Keratinocyte (primary cell): ENCODE measurements at regions not wholly inside any gene's neighbourhood (a gene's known extent, or its start where the extent isn't known, plus 50 kb on each side); places are given as distances from the start of the nearest gene placed in this dataset.

ENCODE experiments used
- DNase-seq: peaks from one replicate; pipeline ENCODE4 v3.0.0-alpha.2; 2011; ENCODE audit warnings: low read depth, missing footprints, low spot score
- FAIRE-seq: peaks from 2 replicates; lab custom pipeline; 2011; peaks lifted over from hg19 to GRCh38; lab: Jason Lieb, UNC
- H2AFZ ChIP-seq: 2 replicates; pipeline ENCODE4 v1.6.0; 2012; ENCODE audit warnings: low read length, control low read depth, inconsistent platforms; ENCODE audit not compliant: control insufficient read depth
- H3K27ac ChIP-seq: 2 replicates; pipeline ENCODE4 v1.5.1; 2011; ENCODE audit warnings: low read length; ENCODE audit not compliant: control insufficient read depth, insufficient read depth
- H3K27me3 ChIP-seq: 3 replicates; pipeline ENCODE4 v1.6.0; 2011; ENCODE audit warnings: low read length; ENCODE audit not compliant: control insufficient read depth, insufficient read depth; ENCODE audit errors: extremely low read depth
- H3K36me3 ChIP-seq, 2 experiments: 2 replicates in 1 of 2; 3 replicates in 1 of 2; pipeline ENCODE4 v1.5.1; 2011; ENCODE audit warnings: low read length in 2 of 2, mild to moderate bottlenecking in 1 of 2; ENCODE audit not compliant: control insufficient read depth in 2 of 2, insufficient read depth in 2 of 2; ENCODE audit errors: extremely low read depth in 1 of 2
- H3K4me1 ChIP-seq: 3 replicates; pipeline ENCODE4 v1.5.1; 2011; ENCODE audit warnings: low read length; ENCODE audit not compliant: control insufficient read depth, insufficient read depth; ENCODE audit errors: extremely low read depth
- H3K4me2 ChIP-seq: 3 replicates; pipeline ENCODE4 v1.6.0; 2011; ENCODE audit warnings: low read depth, low read length; ENCODE audit not compliant: control insufficient read depth, insufficient read depth; ENCODE audit errors: extremely low read depth
- H3K4me3 ChIP-seq, 3 experiments: fragments of 200-600 bp in 1 of 3; sonication (generic) in 1 of 3; 2 replicates in 2 of 3; 3 replicates in 1 of 3; pipeline ENCODE4 v1.5.1; 2011 to 2016; ENCODE audit warnings: low read length in 3 of 3, mild to moderate bottlenecking in 3 of 3, control low read depth in 2 of 3, inconsistent platforms in 1 of 3, low read depth in 1 of 3, mixed read lengths in 1 of 3, mixed run types in 1 of 3, moderate library complexity in 1 of 3; ENCODE audit not compliant: control insufficient read depth in 2 of 3, insufficient read depth in 2 of 3; ENCODE audit errors: extremely low read depth in 1 of 3
- H3K79me2 ChIP-seq: 2 replicates; pipeline ENCODE4 v1.6.0; 2012; ENCODE audit warnings: low read length; ENCODE audit not compliant: control insufficient read depth, insufficient read depth
- H3K9ac ChIP-seq: 3 replicates; pipeline ENCODE4 v1.6.0; 2011; ENCODE audit warnings: low read length; ENCODE audit not compliant: control insufficient read depth, insufficient read depth; ENCODE audit errors: extremely low read depth
- H3K9me1 ChIP-seq: 3 replicates; pipeline ENCODE4 v1.6.0; 2011; ENCODE audit warnings: low read length; ENCODE audit not compliant: control insufficient read depth, insufficient read depth; ENCODE audit errors: extremely low read depth
- H3K9me3 ChIP-seq: 2 replicates; pipeline ENCODE4 v1.5.1; 2012; ENCODE audit warnings: low read depth, low read length; ENCODE audit not compliant: control insufficient read depth
- H4K20me1 ChIP-seq: 3 replicates; pipeline ENCODE4 v1.6.0; 2011; ENCODE audit warnings: low read length; ENCODE audit not compliant: control insufficient read depth, insufficient read depth; ENCODE audit errors: extremely low read depth
- CTCF ChIP-seq, 3 experiments: IDR thresholded peaks in 1 of 3; conservative IDR thresholded peaks in 1 of 3; optimal IDR thresholded peaks in 1 of 3; 2 replicates in 2 of 3; 3 replicates in 1 of 3; pipeline versions ENCODE3 to v1.5.1; 2011; ENCODE audit warnings: low read length in 3 of 3, mild to moderate bottlenecking in 3 of 3, moderate library complexity in 2 of 3, control low read depth in 1 of 3, inconsistent platforms in 1 of 3; ENCODE audit not compliant: insufficient read depth in 2 of 3; ENCODE audit errors: extremely low read depth in 1 of 3
- EZH2 ChIP-seq: IDR thresholded peaks from one replicate; pipeline ENCODE4 v1.6.1; 2012; ENCODE audit warnings: inconsistent platforms, mild to moderate bottlenecking, low read length, moderate library complexity
- dilution Hi-C: fragments of 300-500 bp; cut with MboI; formaldehyde crosslinking; loops from one replicate; pipeline ENCODE4 v1.7.0; 2020; ENCODE audit warnings: low sequenced_read_pairs; ENCODE audit not compliant: extremely low pct_ligation_motif_present

- H4K20me1 ChIP-seq, result no peaks in the 10 kb centered on the region
- H3K4me1 ChIP-seq, result no peaks in the 10 kb centered on the region
- no peak overlapping the region for H3K9ac ChIP-seq
- no peak overlapping the region for H3K4me2 ChIP-seq
- H3K79me2 ChIP-seq, result no peaks in the 10 kb centered on the region
- no peak overlapping the region for H2AFZ ChIP-seq
- H3K9me1 ChIP-seq, result no peaks in the 10 kb centered on the region
- DNase-seq (no peak), FAIRE-seq (no peak)
- H3K27ac ChIP-seq, result no peak overlapping the region
- H3K27me3 ChIP-seq, result no peaks in the 10 kb centered on the region
- H3K36me3 ChIP-seq, result no peaks in the 10 kb centered on the region
- dilution Hi-C loops, result no loop called here
- no peak for TF ChIP-seq CTCF (optimal IDR thresholded peaks at IDR 0.05 in 1 of 3, IDR thresholded peaks at IDR 0.05 in 1 of 3, conservative IDR thresholded peaks at IDR 0.05 in 1 of 3; ENCODE audit: extremely low read depth in 1 of 3, insufficient read depth in 2 of 3, low read length in 3 of 3)
- no peak for TF ChIP-seq EZH2
- H3K4me3 ChIP-seq, result no peak overlapping the region
- peaks cover 5% of the 10 kb centered on the region for H3K9me3 ChIP-seq
These were observed 153.9 kb upstream of the SOX11 start for GRCh38 chr2:5538313-5538712.

GRCh38 chr2:5538772-5539171 lies 153.4 kb upstream of the SOX11 start:
- no peak for DNase-seq
- Histone ChIP-seq H3K9me1 (no peaks in the 10 kb centered on the region), H4K20me1 (no peaks in the 10 kb centered on the region), H3K27me3 (no peaks in the 10 kb centered on the region), H3K4me2 (no peak overlapping the region), H3K4me3 (no peak overlapping the region), H3K9ac (no peak overlapping the region), H3K36me3 (no peaks in the 10 kb centered on the region), H3K27ac (no peak overlapping the region), H3K79me2 (no peaks in the 10 kb centered on the region), H2AFZ (no peak overlapping the region), H3K4me1 (no peaks in the 10 kb centered on the region), H3K9me3 (peaks cover 5% of the 10 kb centered on the region)
- dilution Hi-C loops, result no loop called here
- FAIRE-seq, result no peak
- TF ChIP-seq EZH2 (no peak), CTCF (optimal IDR thresholded peaks at IDR 0.05 in 1 of 3, IDR thresholded peaks at IDR 0.05 in 1 of 3, conservative IDR thresholded peaks at IDR 0.05 in 1 of 3; ENCODE audit: extremely low read depth in 1 of 3, insufficient read depth in 2 of 3, low read length in 3 of 3) (no peak)
